Astrocyte (in vitro differentiated cells and primary cell): ENCODE measurements at regions not wholly inside any gene's neighbourhood (a gene's known extent, or its start where the extent isn't known, plus 50 kb on each side); places are given as distances from the start of the nearest gene placed in this dataset.

Source experiments
- DNase-seq: peaks from one replicate; pipeline ENCODE4 v3.0.0-alpha.2; 2010; ENCODE audit warnings: low read depth
- FAIRE-seq: peaks from 2 replicates; lab custom pipeline; 2011; peaks lifted over from hg19 to GRCh38; lab: Jason Lieb, UNC
- H2AFZ ChIP-seq: 2 replicates; pipeline ENCODE4 v1.6.0; 2012; ENCODE audit warnings: low read depth, low read length, inconsistent platforms
- H3K27ac ChIP-seq: 2 replicates; pipeline ENCODE4 v1.5.1; 2011; ENCODE audit warnings: low read depth, low read length, inconsistent platforms
- H3K27me3 ChIP-seq: 2 replicates; pipeline ENCODE4 v1.6.0; 2011; ENCODE audit warnings: low read length, inconsistent platforms; ENCODE audit not compliant: insufficient read depth
- H3K36me3 ChIP-seq: 2 replicates; pipeline ENCODE4 v1.5.1; 2011; ENCODE audit warnings: low read length, inconsistent platforms; ENCODE audit not compliant: insufficient read depth
- H3K4me1 ChIP-seq: 2 replicates; pipeline ENCODE4 v1.5.1; 2011; ENCODE audit warnings: low read length, inconsistent platforms; ENCODE audit not compliant: insufficient read depth
- H3K4me2 ChIP-seq: 2 replicates; pipeline ENCODE4 v1.6.0; 2012; ENCODE audit warnings: low read length, inconsistent platforms
- H3K4me3 ChIP-seq: 2 replicates; pipeline ENCODE4 v1.5.1; 2011; ENCODE audit warnings: low read depth, mild to moderate bottlenecking, low read length, inconsistent platforms; ENCODE audit not compliant: insufficient read depth
- H3K79me2 ChIP-seq: 2 replicates; pipeline ENCODE4 v1.6.0; 2012; ENCODE audit warnings: mild to moderate bottlenecking, low read length, inconsistent platforms; ENCODE audit not compliant: insufficient read depth
- H3K9ac ChIP-seq: 2 replicates; pipeline ENCODE4 v1.6.0; 2012; ENCODE audit warnings: mild to moderate bottlenecking, low read length, inconsistent platforms
- H3K9me3 ChIP-seq: 2 replicates; pipeline ENCODE4 v1.5.1; 2012; ENCODE audit warnings: low read depth, mild to moderate bottlenecking, low read length, inconsistent platforms; ENCODE audit not compliant: insufficient read depth
- H4K20me1 ChIP-seq: 2 replicates; pipeline ENCODE4 v1.6.0; 2012; ENCODE audit warnings: low read length, inconsistent platforms; ENCODE audit not compliant: insufficient read depth
- H3K27ac Mint-ChIP-seq: one replicate; pipeline ENCODE4 v1.8.0; 2021; ENCODE audit warnings: mild to moderate bottlenecking, mixed read lengths; ENCODE audit not compliant: unreplicated experiment
- H3K27me3 Mint-ChIP-seq: one replicate; pipeline ENCODE4 v1.8.0; 2021; ENCODE audit warnings: low read depth, mixed read lengths; ENCODE audit not compliant: unreplicated experiment
- H3K36me3 Mint-ChIP-seq: one replicate; pipeline ENCODE4 v1.8.0; 2021; ENCODE audit warnings: low read depth, mixed read lengths; ENCODE audit not compliant: unreplicated experiment
- H3K4me1 Mint-ChIP-seq: one replicate; pipeline ENCODE4 v1.8.0; 2021; ENCODE audit warnings: low read depth, mixed read lengths; ENCODE audit not compliant: unreplicated experiment
- H3K4me3 Mint-ChIP-seq: one replicate; pipeline ENCODE4 v1.8.0; 2021; ENCODE audit warnings: mild to moderate bottlenecking, moderate library complexity, mixed read lengths; ENCODE audit not compliant: unreplicated experiment
- H3K9me3 Mint-ChIP-seq: one replicate; pipeline ENCODE4 v1.8.0; 2021; ENCODE audit warnings: mild to moderate bottlenecking, mixed read lengths; ENCODE audit not compliant: unreplicated experiment
- CTCF ChIP-seq: IDR thresholded peaks from 2 replicates; pipeline ENCODE4 v1.5.1; 2011; ENCODE audit warnings: low read depth, mild to moderate bottlenecking, inconsistent platforms, low read length, moderate library complexity; ENCODE audit not compliant: insufficient read depth
- EZH2 ChIP-seq: IDR thresholded peaks from 2 replicates; pipeline ENCODE4 v1.6.1; 2012; ENCODE audit warnings: mild to moderate bottlenecking, low read length, inconsistent platforms; ENCODE audit not compliant: insufficient read depth

DNA sequence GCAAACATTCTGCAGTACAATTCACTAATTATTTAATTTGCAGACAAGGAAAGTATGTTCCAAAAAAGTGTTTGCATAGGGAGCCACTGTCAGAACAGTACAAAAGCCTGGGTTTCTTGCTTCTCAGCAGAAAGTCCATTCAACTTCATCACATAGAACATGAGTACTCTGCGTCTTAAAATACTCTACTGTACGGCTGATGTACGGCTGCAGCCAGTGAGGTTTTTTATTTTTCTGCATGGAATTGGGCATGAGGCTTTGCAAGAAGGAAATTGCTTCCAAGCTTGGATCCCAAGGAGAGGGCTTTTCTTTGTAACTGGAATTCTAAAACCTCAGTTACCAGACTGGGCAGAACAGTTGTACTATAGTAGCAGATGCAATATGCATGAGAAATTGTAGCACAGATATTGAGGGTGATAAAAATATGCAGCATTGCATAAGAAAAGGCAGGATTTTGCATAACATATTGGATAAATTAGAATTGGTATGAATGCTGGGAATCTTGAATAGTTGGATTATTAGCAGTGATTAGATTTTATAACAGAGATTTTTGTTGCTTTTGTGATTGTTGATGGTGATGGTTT is 178.1 kb upstream of the CDH9 start:
- H3K9ac ChIP-seq: no peak overlapping the region
- DNase-seq: no peak
- no peaks in the 10 kb centered on the region for H3K36me3 ChIP-seq
- H4K20me1 ChIP-seq: no peaks in the 10 kb centered on the region
- Mint-ChIP-seq H3K9me3 (no peaks in the 10 kb centered on the region), H3K4me3 (no peak overlapping the region), H3K27me3 (no peaks in the 10 kb centered on the region), H3K36me3 (no peaks in the 10 kb centered on the region), H3K27ac (no peak overlapping the region), H3K4me1 (no peaks in the 10 kb centered on the region)
- no peak overlapping the region for H3K4me2 ChIP-seq
- H3K27ac ChIP-seq: no peak overlapping the region
- no peak overlapping the region for H2AFZ ChIP-seq
- TF ChIP-seq CTCF (no peak), EZH2 (no peak)
- no peaks in the 10 kb centered on the region for H3K9me3 ChIP-seq
- H3K27me3 ChIP-seq: no peaks in the 10 kb centered on the region
- H3K4me3 ChIP-seq: no peak overlapping the region
- H3K79me2 ChIP-seq: no peaks in the 10 kb centered on the region
- no peak for FAIRE-seq
- H3K4me1 ChIP-seq: no peaks in the 10 kb centered on the region

- no peaks in the 10 kb centered on the region for H3K4me1 Mint-ChIP-seq
- peaks cover 9% of the 10 kb centered on the region for H3K9me3 Mint-ChIP-seq
- H2AFZ ChIP-seq: no peak overlapping the region
These were observed 169.7 kb upstream of the CDH9 start for GRCh38 chr5:27208051-27208450.

More at GRCh38 chr5:27208051-27208450, 169.7 kb upstream of the CDH9 start:
- no peaks in the 10 kb centered on the region for H3K9me3 ChIP-seq
- no peaks in the 10 kb centered on the region for H3K79me2 ChIP-seq
- H3K27me3 Mint-ChIP-seq: no peaks in the 10 kb centered on the region
- no peak for TF ChIP-seq EZH2
- TF ChIP-seq CTCF: no peak
- H3K9ac ChIP-seq: no peak overlapping the region
- no peaks in the 10 kb centered on the region for H3K27me3 ChIP-seq
- no peaks in the 10 kb centered on the region for H3K36me3 Mint-ChIP-seq
- no peaks in the 10 kb centered on the region for H4K20me1 ChIP-seq
- no peak overlapping the region for H3K4me3 Mint-ChIP-seq
- H3K4me3 ChIP-seq: no peak overlapping the region
- no peak overlapping the region for H3K27ac Mint-ChIP-seq
- no peak overlapping the region for H3K4me2 ChIP-seq
- H3K36me3 ChIP-seq: no peaks in the 10 kb centered on the region
- DNase-seq: no peak
- no peaks in the 10 kb centered on the region for H3K4me1 ChIP-seq
- H3K27ac ChIP-seq: no peak overlapping the region
- no peak for FAIRE-seq
